GM12878 (cell line): ENCODE measurements at regions not wholly inside any gene's neighbourhood (a gene's known extent, or its start where the extent isn't known, plus 50 kb on each side); places are given as distances from the start of the nearest gene placed in this dataset.

Experiments
- ATAC-seq: fragments of 200-7000 bp; cut with Tn5 transposase; 3 replicates; pipeline ENCODE4 v1.9.1; 2020; ENCODE audit warnings: mild to moderate bottlenecking, moderate library complexity
- BruUV-seq: library from RNA; stranded (reverse); fragments of 400-500 nt; replicated peaks from 2 replicates; lab custom pipeline; 2021; lab: Mats Ljungman, UMichigan
- CTCF ChIA-PET: fragments of 300-600 bp; sonication (Branson Sonifier 250); formaldehyde crosslinking; extraction: SDS; loops from one replicate; lab custom pipeline; 2021; ENCODE audit warnings: inconsistent platforms; lab: Yijun Ruan, JAX
- POLR2A ChIA-PET: fragments of 350-600 bp; formaldehyde crosslinking; extraction: SDS; loops from one replicate; lab custom pipeline; 2021; ENCODE audit warnings: inconsistent platforms; lab: Charles Lee
- RAD21 ChIA-PET: fragments of 300-600 bp; sonication (Branson Sonifier 250); formaldehyde crosslinking; loops from one replicate; lab custom pipeline; 2023; ENCODE audit warnings: antibody characterized with exemption; ENCODE audit not compliant: unreplicated experiment; lab: Charles Lee
- SMC1A ChIA-PET: fragments of 300-600 bp; sonication (Branson Sonifier 250); formaldehyde crosslinking; loops from one replicate; lab custom pipeline; 2023; ENCODE audit not compliant: unreplicated experiment, uncharacterized antibody; lab: Charles Lee
- DNase-seq: peaks from one replicate; pipeline ENCODE4 v3.0.0-alpha.2; 2011; ENCODE audit warnings: low read depth, low spot score
- FAIRE-seq: peaks from 3 replicates; lab custom pipeline; 2011; peaks lifted over from hg19 to GRCh38; lab: Jason Lieb, UNC
- H2AFZ ChIP-seq: 2 replicates; pipeline ENCODE4 v1.6.0; 2011; ENCODE audit warnings: low read depth, low read length, control low read depth; ENCODE audit not compliant: control insufficient read depth
- H3K27ac ChIP-seq: 2 replicates; pipeline ENCODE4 v1.5.1; 2011; ENCODE audit warnings: control low read depth; ENCODE audit not compliant: control insufficient read depth, insufficient read depth
- H3K27me3 ChIP-seq, 2 experiments: replicated peaks in 1 of 2; 2 replicates each; pipeline versions ENCODE4 v1.6.0 to v1.6.1; 2011; ENCODE audit warnings: low read length in 1 of 2; ENCODE audit not compliant: control insufficient read depth in 2 of 2, insufficient read depth in 2 of 2
- H3K36me3 ChIP-seq, 2 experiments: 2 replicates each; pipeline ENCODE4 v1.5.1; 2011; ENCODE audit warnings: low read length in 1 of 2; ENCODE audit not compliant: control insufficient read depth in 2 of 2, insufficient read depth in 2 of 2
- H3K4me1 ChIP-seq: 2 replicates; pipeline ENCODE4 v1.6.1; 2011; ENCODE audit warnings: mild to moderate bottlenecking, low read length, moderate library complexity, mixed read lengths; ENCODE audit not compliant: control insufficient read depth, insufficient read depth
- H3K4me2 ChIP-seq: 2 replicates; pipeline ENCODE4 v1.6.0; 2011; ENCODE audit warnings: control low read depth; ENCODE audit not compliant: control insufficient read depth, insufficient read depth
- H3K4me3 ChIP-seq: fragments of 200-600 bp; sonication (generic); 2 replicates; pipeline ENCODE4 v1.5.1; 2016
- H3K79me2 ChIP-seq: 2 replicates; pipeline ENCODE4 v1.6.0; 2011; ENCODE audit warnings: low read length; ENCODE audit not compliant: control insufficient read depth, insufficient read depth
- H3K9ac ChIP-seq: 2 replicates; pipeline ENCODE4 v1.8.0; 2011; ENCODE audit warnings: low read length, control low read depth, mixed read lengths; ENCODE audit not compliant: control insufficient read depth, insufficient read depth
- H3K9me3 ChIP-seq: replicated peaks from 3 replicates; pipeline ENCODE4 v1.5.1; 2011; ENCODE audit warnings: mild to moderate bottlenecking, low read length; ENCODE audit not compliant: control insufficient read depth, insufficient read depth
- H4K20me1 ChIP-seq: 2 replicates; pipeline ENCODE4 v1.6.0; 2011; ENCODE audit not compliant: control insufficient read depth, insufficient read depth
- CREB1 ChIP-seq: IDR thresholded peaks from 2 replicates; pipeline ENCODE4 v1.6.1; 2012; ENCODE audit warnings: low read depth, mild to moderate bottlenecking, inconsistent platforms
- ETV6 ChIP-seq, 2 experiments: fragments of 450-650 bp in 1 of 2; IDR thresholded peaks in 1 of 2; conservative IDR thresholded peaks in 1 of 2; 2 replicates each; pipeline ENCODE4 v1.6.1; 2014; ENCODE audit warnings: antibody characterized with exemption in 1 of 2, borderline replicate concordance in 1 of 2, low read depth in 1 of 2, mild to moderate bottlenecking in 1 of 2, moderate library complexity in 1 of 2
- EZH2 ChIP-seq: IDR thresholded peaks from 2 replicates; pipeline ENCODE4 v1.6.1; 2012; ENCODE audit warnings: low read depth, mild to moderate bottlenecking, control low read depth, inconsistent platforms, low read length, borderline replicate concordance; ENCODE audit not compliant: control insufficient read depth
- IKZF2 ChIP-seq, 2 experiments: fragments of 450-650 bp; IDR thresholded peaks; 2 replicates each; pipeline ENCODE4 v1.6.1; 2017; ENCODE audit warnings: mild to moderate bottlenecking in 2 of 2, moderate library complexity in 2 of 2
- LARP7 ChIP-seq: fragments of 450-650 bp; IDR thresholded peaks from 2 replicates; pipeline ENCODE4 v1.6.1; 2017; ENCODE audit warnings: mild to moderate bottlenecking
- MEF2B ChIP-seq: fragments of 450-650 bp; IDR thresholded peaks from 2 replicates; pipeline ENCODE4 v1.6.1; 2018; ENCODE audit warnings: mild to moderate bottlenecking, moderate library complexity; ENCODE audit not compliant: partially characterized antibody, poor library complexity, severe bottlenecking
- MXI1 ChIP-seq: fragments of 150-350 bp; IDR thresholded peaks from 2 replicates; pipeline ENCODE4 v1.6.1; 2011; ENCODE audit warnings: low read depth, mild to moderate bottlenecking, inconsistent platforms, low read length, improper control_type of control experiment
- NRF1 ChIP-seq: conservative IDR thresholded peaks from 2 replicates; pipeline ENCODE4 v1.6.1; 2011; ENCODE audit warnings: mild to moderate bottlenecking, low read depth, low read length, improper control_type of control experiment
- POLR2AphosphoS2 ChIP-seq: IDR thresholded peaks from 2 replicates; pipeline ENCODE4 v1.6.1; 2011; ENCODE audit warnings: low read depth, mild to moderate bottlenecking, low read length, improper control_type of control experiment, moderate library complexity
- REST ChIP-seq: IDR thresholded peaks from 2 replicates; pipeline ENCODE4 v1.6.1; 2012; ENCODE audit warnings: mild to moderate bottlenecking, low read depth, low read length
- SIN3A ChIP-seq: IDR thresholded peaks from 2 replicates; pipeline ENCODE4 v1.6.1; 2012; ENCODE audit warnings: low read depth, low read length, improper control_type of control experiment
- ZNF274 ChIP-seq: IDR thresholded peaks from one replicate; pipeline ENCODE4 v1.8.0; 2011; ENCODE audit not compliant: insufficient read length, insufficient read depth
- WGBS: methylation state at CpG from one replicate; pipeline ENCODE4 v1.1.6; 2016; ENCODE audit warnings: low lambda C conversion rate; ENCODE audit not compliant: insufficient replicate concordance, insufficient coverage; ENCODE audit errors: missing lambda C conversion rate; 5-methylcytosine and 5-hydroxymethylcytosine counted together
- in situ Hi-C: fragments of 300-500 bp; cut with MboI; formaldehyde crosslinking; loops from 9 replicates; pipeline ENCODE4 v1.14.3; 2018; ENCODE audit warnings: mixed read lengths
- intact Hi-C: fragments of 100-400 bp; cut with micrococcal nuclease; formaldehyde crosslinking; loops from one replicate; pipeline ENCODE4 v1.14.2; 2022; ENCODE audit not compliant: unreplicated experiment
- TF ChIP-seq, protein P1 (sequence below): fragments of 450-650 bp; IDR thresholded peaks from 2 replicates; pipeline ENCODE4 v1.6.1; 2017; ENCODE audit warnings: antibody characterized with exemption, mild to moderate bottlenecking, moderate library complexity

DNA sequence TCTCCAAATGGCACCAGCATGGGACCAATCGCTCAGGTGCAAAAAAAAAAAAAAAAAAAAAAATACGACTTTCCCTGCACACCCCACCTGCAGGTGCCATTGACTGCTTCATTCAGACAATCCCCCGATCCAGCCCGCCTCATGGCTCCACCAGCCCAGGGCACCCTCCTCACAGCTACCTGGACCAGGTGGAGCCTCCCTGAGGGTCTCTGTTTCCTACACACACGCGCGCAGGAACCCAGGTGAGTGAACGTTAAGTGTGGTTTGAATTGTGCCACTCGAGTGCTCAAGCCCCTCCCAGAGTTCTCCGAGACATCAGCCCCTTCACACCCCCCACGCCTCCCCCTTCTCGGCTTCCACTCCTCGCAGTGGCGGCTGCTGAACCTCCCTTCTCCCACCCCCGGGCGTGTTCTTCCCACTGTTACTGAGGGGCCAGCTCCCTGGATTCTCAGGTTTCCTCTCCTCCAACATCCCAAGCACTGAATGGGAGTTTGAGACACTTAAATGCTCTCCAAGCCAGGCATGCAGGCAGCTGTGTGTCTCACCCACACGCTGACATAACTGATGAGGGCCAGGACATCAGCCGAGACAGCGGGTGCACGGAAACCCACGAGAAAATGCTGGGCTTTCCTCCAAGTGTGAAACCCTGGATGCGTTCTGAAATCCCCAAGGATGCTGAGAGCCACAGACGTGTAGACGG is 88.8 kb upstream of the SNTG2 start:
- 35% methylated on average over 24 of the region's 24 CpGs for WGBS
- Histone ChIP-seq H3K9ac (no peak overlapping the region), H3K9me3 (no peaks in the 10 kb centered on the region; the same call in 2 of the 3 replicates), H3K36me3 (no peaks in the 10 kb centered on the region), H4K20me1 (no peaks in the 10 kb centered on the region), H3K27ac (no peak overlapping the region), H3K27me3 (no peaks in the 10 kb centered on the region; a peak in 1 of 4 replicates), H3K4me1 (no peaks in the 10 kb centered on the region), H3K79me2 (no peaks in the 10 kb centered on the region), H3K4me3 (no peak overlapping the region), H2AFZ (no peak overlapping the region), H3K4me2 (no peak overlapping the region)
- ATAC-seq (no peak), FAIRE-seq (no peak), DNase-seq (no peak)
- TF ChIP-seq MEF2B (no peak), LARP7 (no peak), EZH2 (no peak), SIN3A (no peak), REST (no peak), POLR2AphosphoS2 (no peak), ZNF274 (no peak), IKZF2 (IDR thresholded peaks at IDR 0.05) (no peak), ETV6 (conservative IDR thresholded peaks at IDR 0.05 in 1 of 2, IDR thresholded peaks at IDR 0.05 in 1 of 2; ENCODE audit: borderline replicate concordance in 1 of 2, low read depth in 1 of 2) (no peak), MXI1 (no peak), NRF1 (no peak), CREB1 (no peak)
- TF ChIP-seq, protein P1, sequence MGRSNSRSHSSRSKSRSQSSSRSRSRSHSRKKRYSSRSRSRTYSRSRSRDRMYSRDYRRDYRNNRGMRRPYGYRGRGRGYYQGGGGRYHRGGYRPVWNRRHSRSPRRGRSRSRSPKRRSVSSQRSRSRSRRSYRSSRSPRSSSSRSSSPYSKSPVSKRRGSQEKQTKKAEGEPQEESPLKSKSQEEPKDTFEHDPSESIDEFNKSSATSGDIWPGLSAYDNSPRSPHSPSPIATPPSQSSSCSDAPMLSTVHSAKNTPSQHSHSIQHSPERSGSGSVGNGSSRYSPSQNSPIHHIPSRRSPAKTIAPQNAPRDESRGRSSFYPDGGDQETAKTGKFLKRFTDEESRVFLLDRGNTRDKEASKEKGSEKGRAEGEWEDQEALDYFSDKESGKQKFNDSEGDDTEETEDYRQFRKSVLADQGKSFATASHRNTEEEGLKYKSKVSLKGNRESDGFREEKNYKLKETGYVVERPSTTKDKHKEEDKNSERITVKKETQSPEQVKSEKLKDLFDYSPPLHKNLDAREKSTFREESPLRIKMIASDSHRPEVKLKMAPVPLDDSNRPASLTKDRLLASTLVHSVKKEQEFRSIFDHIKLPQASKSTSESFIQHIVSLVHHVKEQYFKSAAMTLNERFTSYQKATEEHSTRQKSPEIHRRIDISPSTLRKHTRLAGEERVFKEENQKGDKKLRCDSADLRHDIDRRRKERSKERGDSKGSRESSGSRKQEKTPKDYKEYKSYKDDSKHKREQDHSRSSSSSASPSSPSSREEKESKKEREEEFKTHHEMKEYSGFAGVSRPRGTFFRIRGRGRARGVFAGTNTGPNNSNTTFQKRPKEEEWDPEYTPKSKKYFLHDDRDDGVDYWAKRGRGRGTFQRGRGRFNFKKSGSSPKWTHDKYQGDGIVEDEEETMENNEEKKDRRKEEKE: no peak
- SMC1A ChIA-PET: no interaction called here
- in situ Hi-C loops (no loop called here), intact Hi-C loops (no loop called here)
- RAD21 ChIA-PET: no interaction called here
- POLR2A ChIA-PET: no interaction called here
- CTCF ChIA-PET: interaction anchor here (0.7 kb wide), 1 partner anchor 689 kb away, joined by 3 read pairs; no protein-coding TSS in a partner anchor
- BruUV-seq: no TSS peak
